ENCODE measurements at regions not wholly inside any gene's neighbourhood (a gene's known extent, or its start where the extent isn't known, plus 50 kb on each side); places are given as distances from the start of the nearest gene placed in this dataset.

GRCh38 chr6:102641426-102641825 is 1247.9 kb downstream of the GRIK2 start:
- H3K27ac ChIP-seq (ENCODE audit: low read depth in 2 of 2, low read length in 1 of 2): no peak overlapping the region
- no peaks in the 10 kb centered on the region for H4K20me1 ChIP-seq (ENCODE audit: insufficient read depth)

GRCh38 chr6:102631921-102632320 is 1238.4 kb downstream of the GRIK2 start:
- no peak overlapping the region for H2AFZ ChIP-seq (ENCODE audit: low read depth)
- no peaks in the 10 kb centered on the region for H3K9me2 ChIP-seq
- H3K4me3 ChIP-seq (ENCODE audit: low read depth in 2 of 2, low read length in 1 of 2): no peak overlapping the region
- no peaks in the 10 kb centered on the region for H3K79me2 ChIP-seq (ENCODE audit: insufficient read depth)
- H3K4me1 ChIP-seq (ENCODE audit: control insufficient read depth in 1 of 2, insufficient read depth in 2 of 2, low read depth in 1 of 2, low read length in 1 of 2): no peaks in the 10 kb centered on the region
- ChIA-PET CTCF (interaction anchor here (0.6 kb wide), 1 partner anchor 33 kb away, joined by 3 read pairs; no protein-coding TSS in a partner anchor), POLR2A (no interaction called here)
- H3K4me2 ChIP-seq: no peak overlapping the region
- no peaks in the 10 kb centered on the region for H3K9me3 ChIP-seq
- no peaks in the 10 kb centered on the region for H3F3A ChIP-seq (replicated peaks; ENCODE audit: insufficient read depth)
- no peaks in the 10 kb centered on the region for H3K36me3 ChIP-seq (replicated peaks in 1 of 2; ENCODE audit: control insufficient read depth in 1 of 2, insufficient read depth in 2 of 2, low read length in 1 of 2)
- no peak overlapping the region for H3K27ac ChIP-seq (ENCODE audit: low read depth in 2 of 2, low read length in 1 of 2)
- H4K20me1 ChIP-seq (ENCODE audit: insufficient read depth): no peaks in the 10 kb centered on the region
- DNase-seq: no peak
- no peak overlapping the region for H3K9ac ChIP-seq
- 51% methylated on average over 5 of the region's 5 CpGs for WGBS (ENCODE audit: low lambda C conversion rate)
- H3K27me3 ChIP-seq (ENCODE audit: insufficient read depth): no peaks in the 10 kb centered on the region
- TF ChIP-seq RXRA (IDR thresholded peaks at IDR 0.05; ENCODE audit: borderline replicate concordance, low read depth) (no peak), ZBTB33 (IDR thresholded peaks at IDR 0.05; ENCODE audit: borderline replicate concordance, low read depth) (no peak), NRF1 (IDR thresholded peaks at IDR 0.05; ENCODE audit: low read depth, low read length) (no peak), PBX3 (IDR thresholded peaks at IDR 0.05) (no peak), RFX5 (IDR thresholded peaks at IDR 0.05; ENCODE audit: low read length) (no peak), REST (IDR thresholded peaks at IDR 0.05; ENCODE audit: low read depth, low read length) (no peak), ELF1 (IDR thresholded peaks at IDR 0.05) (no peak), NFIC (IDR thresholded peaks at IDR 0.05; ENCODE audit: borderline replicate concordance) (no peak)

More at GRCh38 chr6:102641426-102641825, 1247.9 kb downstream of the GRIK2 start:
- Histone ChIP-seq H3K79me2 (ENCODE audit: insufficient read depth) (no peaks in the 10 kb centered on the region), H3K9ac (no peak overlapping the region), H3K9me3 (no peaks in the 10 kb centered on the region), H3K4me1 (ENCODE audit: control insufficient read depth in 1 of 2, insufficient read depth in 2 of 2, low read depth in 1 of 2, low read length in 1 of 2) (no peaks in the 10 kb centered on the region), H3K27me3 (ENCODE audit: insufficient read depth) (no peaks in the 10 kb centered on the region), H3F3A (replicated peaks; ENCODE audit: insufficient read depth) (no peaks in the 10 kb centered on the region), H2AFZ (ENCODE audit: low read depth) (no peak overlapping the region), H3K4me3 (ENCODE audit: low read depth in 2 of 2, low read length in 1 of 2) (no peak overlapping the region), H3K36me3 (replicated peaks in 1 of 2; ENCODE audit: control insufficient read depth in 1 of 2, insufficient read depth in 2 of 2, low read length in 1 of 2) (no peaks in the 10 kb centered on the region), H3K9me2 (no peaks in the 10 kb centered on the region), H3K4me2 (no peak overlapping the region)
- POLR2A ChIA-PET: no interaction called here
- WGBS (ENCODE audit: low lambda C conversion rate): 26% methylated on average over 2 of the region's 2 CpGs
- TF ChIP-seq ZBTB33 (IDR thresholded peaks at IDR 0.05; ENCODE audit: borderline replicate concordance, low read depth): no peak
- TF ChIP-seq TEAD4 (IDR thresholded peaks at IDR 0.05; ENCODE audit: borderline replicate concordance, insufficient read depth): no peak
- TF ChIP-seq JUND (IDR thresholded peaks at IDR 0.05): no peak
- no peak for TF ChIP-seq GATA2 (CRISPR knock-in tag; IDR thresholded peaks at IDR 0.05)
- TF ChIP-seq FOXJ3 (CRISPR knock-in tag; IDR thresholded peaks at IDR 0.05): no peak
- TF ChIP-seq USF1 (IDR thresholded peaks at IDR 0.05; ENCODE audit: borderline replicate concordance, low read depth): no peak
- no peak for TF ChIP-seq FOSL2 (IDR thresholded peaks at IDR 0.05; ENCODE audit: borderline replicate concordance, low read depth)
- no peak for TF ChIP-seq YY1 (IDR thresholded peaks at IDR 0.05; ENCODE audit: low read depth)
- no peak for TF ChIP-seq ELF1 (IDR thresholded peaks at IDR 0.05)
- no peak for TF ChIP-seq RFX5 (IDR thresholded peaks at IDR 0.05; ENCODE audit: low read length)
- no peak for TF ChIP-seq TAF1 (IDR thresholded peaks at IDR 0.05; ENCODE audit: borderline replicate concordance, low read depth, low read length)
- TF ChIP-seq RCOR1 (IDR thresholded peaks at IDR 0.05; ENCODE audit: low read length): no peak
- no peak for TF ChIP-seq MEF2A (IDR thresholded peaks at IDR 0.05; ENCODE audit: borderline replicate concordance, low read depth)
- no peak for TF ChIP-seq RXRA (IDR thresholded peaks at IDR 0.05; ENCODE audit: borderline replicate concordance, low read depth)
- CTCF ChIA-PET: no interaction called here
- no peak for DNase-seq
